Right ventricle myocardium superior (tissue), 1 donor: ENCODE measurements at regions not wholly inside any gene's neighbourhood (a gene's known extent, or its start where the extent isn't known, plus 50 kb on each side); places are given as distances from the start of the nearest gene placed in this dataset.

Experiments
- ATAC-seq: fragments of 200-7000 bp; cut with Tn5 transposase; one replicate; pipeline ENCODE4 v1.9.1; 2020; ENCODE audit warnings: mild to moderate bottlenecking; ENCODE audit not compliant: poor library complexity
- DNase-seq: peaks from one replicate; pipeline ENCODE4 v3.0.0-alpha.2; 2020
- intact Hi-C: fragments of 100-400 bp; cut with DNase I; formaldehyde crosslinking; loops from one replicate; pipeline ENCODE4 v1.11.2; 2022
- donor health status: DM: no; HTN: yes; CAD: no; lungs with severe emphysema.

- intact Hi-C loops: no loop called here
- DNase-seq (no peak), ATAC-seq (no peak)
Observed at GRCh38 chr14:29459969-29460560, 467.6 kb downstream of the PRKD1 start.

GRCh38 chr14:29461101-29461500 lies 466.5 kb downstream of the PRKD1 start:
- DNase-seq: no peak
- intact Hi-C loops: no loop called here
- no peak for ATAC-seq

- DNase-seq (no peak), ATAC-seq (no peak)
- intact Hi-C loops: no loop called here
Observed at GRCh38 chr14:29461506-29461905, 466.1 kb downstream of the PRKD1 start.

GRCh38 chr14:29462321-29462720 lies 465.3 kb downstream of the PRKD1 start:
- no peak for DNase-seq
- intact Hi-C loops: no loop called here
- ATAC-seq: no peak

- ATAC-seq: no peak
- intact Hi-C loops: no loop called here
- no peak for DNase-seq
Observed at GRCh38 chr14:29462772-29463171, 464.9 kb downstream of the PRKD1 start.

GRCh38 chr14:29463727-29464395 lies 463.8 kb downstream of the PRKD1 start:
- no peak for DNase-seq
- intact Hi-C loops: no loop called here
- ATAC-seq: no peak

- intact Hi-C loops: no loop called here
Observed at GRCh38 chr14:29465095-29465494, 462.6 kb downstream of the PRKD1 start.

GRCh38 chr14:29475641-29476040 lies 452.0 kb downstream of the PRKD1 start:
- ATAC-seq (no peak), DNase-seq (no peak)
- intact Hi-C loops: no loop called here

More at GRCh38 chr14:29465095-29465494, 462.6 kb downstream of the PRKD1 start:
- DNase-seq: no peak
- ATAC-seq: no peak

- intact Hi-C loops: no loop called here
- DNase-seq (no peak), ATAC-seq (no peak)
Observed at GRCh38 chr14:29486132-29486531, 441.5 kb downstream of the PRKD1 start.

GRCh38 chr14:29489911-29490425 lies 437.7 kb downstream of the PRKD1 start:
- intact Hi-C loops: no loop called here
- ATAC-seq: no peak
- DNase-seq: no peak

- intact Hi-C loops: no loop called here
- no peak for DNase-seq
- no peak for ATAC-seq
Observed at GRCh38 chr14:29493849-29494248, 433.8 kb downstream of the PRKD1 start.

GRCh38 chr14:29494312-29494711 lies 433.3 kb downstream of the PRKD1 start:
- intact Hi-C loops: no loop called here
- ATAC-seq: no peak
- no peak for DNase-seq

- no peak for DNase-seq
- ATAC-seq: no peak
- intact Hi-C loops: no loop called here
Observed at GRCh38 chr14:29503903-29504302, 423.7 kb downstream of the PRKD1 start.

GRCh38 chr14:29518335-29518734 lies 409.3 kb downstream of the PRKD1 start:
- DNase-seq (no peak), ATAC-seq (no peak)
- intact Hi-C loops: no loop called here

GRCh38 chr14:29521526-29522137 lies 406.0 kb downstream of the PRKD1 start:
- intact Hi-C loops: no loop called here
- ATAC-seq: no peak

More at GRCh38 chr14:29521526-29522137, 406.0 kb downstream of the PRKD1 start:
- no peak for DNase-seq
